HEK293T (cell line): ENCODE measurements at regions not wholly inside any gene's neighbourhood (a gene's known extent, or its start where the extent isn't known, plus 50 kb on each side); places are given as distances from the start of the nearest gene placed in this dataset.

Experiments used
- ARNT ChIP-seq: fragments of 450-650 bp; IDR thresholded peaks from 2 replicates; pipeline ENCODE4 v1.6.1; 2017; ENCODE audit warnings: mild to moderate bottlenecking
- BHLHE40 ChIP-seq: fragments of 450-650 bp; IDR thresholded peaks from 2 replicates; pipeline ENCODE4 v1.6.1; 2016; ENCODE audit warnings: mild to moderate bottlenecking, moderate library complexity, borderline replicate concordance
- FOXM1 ChIP-seq: fragments of 450-650 bp; IDR thresholded peaks from 2 replicates; pipeline ENCODE4 v1.6.1; 2017; ENCODE audit warnings: mild to moderate bottlenecking, borderline replicate concordance
- L3MBTL2 ChIP-seq: fragments of 450-650 bp; conservative IDR thresholded peaks from 2 replicates; pipeline ENCODE4 v1.6.1; 2016; ENCODE audit warnings: mild to moderate bottlenecking
- TARDBP ChIP-seq: fragments of 450-650 bp; IDR thresholded peaks from 2 replicates; pipeline ENCODE4 v1.6.1; 2016
- ZNF384 ChIP-seq: fragments of 450-650 bp; IDR thresholded peaks from 2 replicates; pipeline ENCODE4 v1.6.1; 2016
- TF ChIP-seq, protein P1 (sequence below): fragments of 450-650 bp; IDR thresholded peaks from 2 replicates; pipeline ENCODE4 v1.6.1; 2016

DNA sequence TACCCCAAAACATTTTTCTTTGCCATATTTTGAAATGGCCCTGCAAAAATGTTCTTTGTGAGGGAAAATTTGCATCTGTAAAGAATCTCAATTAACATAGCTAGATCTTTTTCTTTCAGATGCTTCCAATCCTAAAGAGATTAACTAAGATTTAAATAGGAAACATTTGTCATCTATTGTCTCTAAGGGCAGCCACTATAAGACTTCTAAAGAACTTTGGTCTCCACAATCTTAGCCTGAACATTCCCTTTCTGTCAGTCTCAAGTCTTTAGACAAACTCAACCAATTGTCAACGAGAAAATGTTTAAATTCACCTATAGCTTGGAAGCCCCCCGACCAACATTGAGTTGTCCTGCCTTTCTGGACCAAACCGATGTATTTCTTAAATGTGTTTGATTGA is 71.1 kb upstream of the RASSF8 start:
- TF ChIP-seq BHLHE40 = no peak
- no peak for TF ChIP-seq FOXM1
- TF ChIP-seq, protein P1, sequence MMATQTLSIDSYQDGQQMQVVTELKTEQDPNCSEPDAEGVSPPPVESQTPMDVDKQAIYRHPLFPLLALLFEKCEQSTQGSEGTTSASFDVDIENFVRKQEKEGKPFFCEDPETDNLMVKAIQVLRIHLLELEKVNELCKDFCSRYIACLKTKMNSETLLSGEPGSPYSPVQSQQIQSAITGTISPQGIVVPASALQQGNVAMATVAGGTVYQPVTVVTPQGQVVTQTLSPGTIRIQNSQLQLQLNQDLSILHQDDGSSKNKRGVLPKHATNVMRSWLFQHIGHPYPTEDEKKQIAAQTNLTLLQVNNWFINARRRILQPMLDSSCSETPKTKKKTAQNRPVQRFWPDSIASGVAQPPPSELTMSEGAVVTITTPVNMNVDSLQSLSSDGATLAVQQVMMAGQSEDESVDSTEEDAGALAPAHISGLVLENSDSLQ = no peak
- TF ChIP-seq ARNT = no peak
- no peak for TF ChIP-seq TARDBP
- TF ChIP-seq L3MBTL2 = no peak
- no peak for TF ChIP-seq ZNF384
